MM.1S (cell line): ENCODE measurements at regions not wholly inside any gene's neighbourhood (a gene's known extent, or its start where the extent isn't known, plus 50 kb on each side); places are given as distances from the start of the nearest gene placed in this dataset.

Source experiments
- EZH2 ChIP-seq: fragments of 300-600 bp; sonication (generic); optimal IDR thresholded peaks from 2 replicates; pipeline ENCODE3; 2017; ENCODE audit warnings: low read depth, mild to moderate bottlenecking, antibody characterized with exemption, low read length, mixed read lengths
- EZH2phosphoT487 ChIP-seq: fragments of 300-600 bp; sonication (generic); IDR thresholded peaks from 2 replicates; pipeline ENCODE4 v1.6.1; 2018; ENCODE audit warnings: antibody characterized with exemption, low read length
- TF ChIP-seq, protein P1 (sequence below): fragments of 300-600 bp; sonication (generic); IDR thresholded peaks from 2 replicates; pipeline ENCODE4 v1.5.1; 2016; ENCODE audit warnings: antibody characterized with exemption, low read length, mixed read lengths

DNA sequence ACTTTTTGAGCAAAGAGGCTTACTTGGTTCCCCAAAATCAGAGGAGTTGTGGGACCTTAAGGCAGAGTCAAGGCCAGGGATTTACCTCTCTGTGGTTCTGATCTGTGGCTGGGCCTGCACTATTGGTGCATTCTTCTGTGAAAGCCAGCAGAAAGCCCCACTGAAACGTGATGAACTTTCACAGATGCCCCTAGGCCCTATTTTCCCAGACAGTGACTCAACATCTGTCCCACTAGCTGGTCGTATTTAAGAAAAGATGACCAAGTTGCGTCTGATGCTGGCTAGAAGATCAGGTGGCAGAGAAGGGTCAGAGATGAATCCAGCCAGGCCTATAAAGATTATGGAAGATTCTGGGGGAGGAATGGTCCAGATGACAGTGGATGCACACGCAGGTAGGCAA is 153.1 kb downstream of the ACTL7B start:
- TF ChIP-seq, protein P1, sequence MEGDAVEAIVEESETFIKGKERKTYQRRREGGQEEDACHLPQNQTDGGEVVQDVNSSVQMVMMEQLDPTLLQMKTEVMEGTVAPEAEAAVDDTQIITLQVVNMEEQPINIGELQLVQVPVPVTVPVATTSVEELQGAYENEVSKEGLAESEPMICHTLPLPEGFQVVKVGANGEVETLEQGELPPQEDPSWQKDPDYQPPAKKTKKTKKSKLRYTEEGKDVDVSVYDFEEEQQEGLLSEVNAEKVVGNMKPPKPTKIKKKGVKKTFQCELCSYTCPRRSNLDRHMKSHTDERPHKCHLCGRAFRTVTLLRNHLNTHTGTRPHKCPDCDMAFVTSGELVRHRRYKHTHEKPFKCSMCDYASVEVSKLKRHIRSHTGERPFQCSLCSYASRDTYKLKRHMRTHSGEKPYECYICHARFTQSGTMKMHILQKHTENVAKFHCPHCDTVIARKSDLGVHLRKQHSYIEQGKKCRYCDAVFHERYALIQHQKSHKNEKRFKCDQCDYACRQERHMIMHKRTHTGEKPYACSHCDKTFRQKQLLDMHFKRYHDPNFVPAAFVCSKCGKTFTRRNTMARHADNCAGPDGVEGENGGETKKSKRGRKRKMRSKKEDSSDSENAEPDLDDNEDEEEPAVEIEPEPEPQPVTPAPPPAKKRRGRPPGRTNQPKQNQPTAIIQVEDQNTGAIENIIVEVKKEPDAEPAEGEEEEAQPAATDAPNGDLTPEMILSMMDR = no peak
- TF ChIP-seq EZH2 (no peak), EZH2phosphoT487 (no peak)
